ENCODE measurements at regions not wholly inside any gene's neighbourhood (a gene's known extent, or its start where the extent isn't known, plus 50 kb on each side); places are given as distances from the start of the nearest gene placed in this dataset.
"Not testable (repeated sequence)": the region's sequence is repeated elsewhere in the genome, so short reads cannot be mapped to it uniquely, and the experiment has no call there.

- Histone ChIP-seq H3K4me3 (ENCODE audit: low read depth in 1 of 2, low read length in 2 of 2) (no peak overlapping the region), H3K9me3 (ENCODE audit: control insufficient read depth in 1 of 2, low read length in 2 of 2) (no peaks in the 10 kb centered on the region), H3K36me3 (ENCODE audit: control insufficient read depth in 1 of 2, insufficient read depth in 2 of 2, low read length in 2 of 2) (no peaks in the 10 kb centered on the region), H3K27me3 (ENCODE audit: low read depth, low read length) (no peaks in the 10 kb centered on the region), H3K27ac (ENCODE audit: low read length) (no peak overlapping the region), H3K4me1 (ENCODE audit: control insufficient read depth in 1 of 2, insufficient read depth in 2 of 2, low read length in 2 of 2) (peaks cover 0 to 3% of the 10 kb centered on the region in 2 donors)
Observed at GRCh38 chr5:17113174-17113958, 104.1 kb upstream of the BASP1 start.

GRCh38 chr5:17114233-17114632, 103.2 kb upstream of the BASP1 start:
- no peak overlapping the region for H3K4me3 ChIP-seq (ENCODE audit: low read depth in 1 of 2, low read length in 2 of 2)
- no peaks in the 10 kb centered on the region for H3K9me3 ChIP-seq (ENCODE audit: control insufficient read depth in 1 of 2, low read length in 2 of 2)
- no peaks in the 10 kb centered on the region for H3K27me3 ChIP-seq (ENCODE audit: low read depth, low read length)
- H3K27ac ChIP-seq (ENCODE audit: low read length): no peak overlapping the region
- H3K36me3 ChIP-seq (ENCODE audit: control insufficient read depth in 1 of 2, insufficient read depth in 2 of 2, low read length in 2 of 2): no peaks in the 10 kb centered on the region
- peaks cover 0 to 3% of the 10 kb centered on the region in 2 donors for H3K4me1 ChIP-seq (ENCODE audit: control insufficient read depth in 1 of 2, insufficient read depth in 2 of 2, low read length in 2 of 2)

GRCh38 chr5:17114715-17115599, 102.5 kb upstream of the BASP1 start:
- Histone ChIP-seq H3K9me3 (ENCODE audit: control insufficient read depth in 1 of 2, low read length in 2 of 2) (no peaks in the 10 kb centered on the region), H3K4me1 (ENCODE audit: control insufficient read depth in 1 of 2, insufficient read depth in 2 of 2, low read length in 2 of 2) (peaks cover 0 to 3% of the 10 kb centered on the region in 2 donors), H3K4me3 (ENCODE audit: low read depth in 1 of 2, low read length in 2 of 2) (no peak overlapping the region), H3K27ac (ENCODE audit: low read length) (no peak overlapping the region), H3K36me3 (ENCODE audit: control insufficient read depth in 1 of 2, insufficient read depth in 2 of 2, low read length in 2 of 2) (no peaks in the 10 kb centered on the region), H3K27me3 (ENCODE audit: low read depth, low read length) (no peaks in the 10 kb centered on the region)

- Histone ChIP-seq H3K9me3 (ENCODE audit: control insufficient read depth in 1 of 2, low read length in 2 of 2) (no peaks in the 10 kb centered on the region), H3K4me3 (ENCODE audit: low read depth in 1 of 2, low read length in 2 of 2) (no peak overlapping the region), H3K36me3 (ENCODE audit: control insufficient read depth in 1 of 2, insufficient read depth in 2 of 2, low read length in 2 of 2) (no peaks in the 10 kb centered on the region), H3K4me1 (ENCODE audit: control insufficient read depth in 1 of 2, insufficient read depth in 2 of 2, low read length in 2 of 2) (peaks cover 0 to 3% of the 10 kb centered on the region in 2 donors), H3K27me3 (ENCODE audit: low read depth, low read length) (no peaks in the 10 kb centered on the region), H3K27ac (ENCODE audit: low read length) (no peak overlapping the region)
Observed at GRCh38 chr5:17115855-17116254, 101.6 kb upstream of the BASP1 start.

GRCh38 chr5:17118631-17119030, 98.8 kb upstream of the BASP1 start:
- H3K27ac ChIP-seq (ENCODE audit: low read length): peak overlapping the region; percentile 21
- no peaks in the 10 kb centered on the region for H3K9me3 ChIP-seq (ENCODE audit: control insufficient read depth in 1 of 2, low read length in 2 of 2)
- H3K4me1 ChIP-seq (ENCODE audit: control insufficient read depth in 1 of 2, insufficient read depth in 2 of 2, low read length in 2 of 2): no peaks in the 10 kb centered on the region
- H3K4me3 ChIP-seq (ENCODE audit: low read depth in 1 of 2, low read length in 2 of 2): no peak overlapping the region
- no peaks in the 10 kb centered on the region for H3K36me3 ChIP-seq (ENCODE audit: control insufficient read depth in 1 of 2, insufficient read depth in 2 of 2, low read length in 2 of 2)
- no peaks in the 10 kb centered on the region for H3K27me3 ChIP-seq (ENCODE audit: low read depth, low read length)

GRCh38 chr5:17120209-17120608, 97.2 kb upstream of the BASP1 start:
- no peaks in the 10 kb centered on the region for H3K9me3 ChIP-seq (ENCODE audit: control insufficient read depth in 1 of 2, low read length in 2 of 2)
- no peak overlapping the region for H3K4me3 ChIP-seq (ENCODE audit: low read depth in 1 of 2, low read length in 2 of 2)
- H3K27ac ChIP-seq (ENCODE audit: low read length): no peak overlapping the region
- H3K36me3 ChIP-seq (ENCODE audit: control insufficient read depth in 1 of 2, insufficient read depth in 2 of 2, low read length in 2 of 2): no peaks in the 10 kb centered on the region
- no peaks in the 10 kb centered on the region for H3K4me1 ChIP-seq (ENCODE audit: control insufficient read depth in 1 of 2, insufficient read depth in 2 of 2, low read length in 2 of 2)
- no peaks in the 10 kb centered on the region for H3K27me3 ChIP-seq (ENCODE audit: low read depth, low read length)

GRCh38 chr5:17121776-17122175, 95.7 kb upstream of the BASP1 start:
- no peaks in the 10 kb centered on the region for H3K36me3 ChIP-seq (ENCODE audit: control insufficient read depth in 1 of 2, insufficient read depth in 2 of 2, low read length in 2 of 2)
- no peaks in the 10 kb centered on the region for H3K4me1 ChIP-seq (ENCODE audit: control insufficient read depth in 1 of 2, insufficient read depth in 2 of 2, low read length in 2 of 2)
- no peaks in the 10 kb centered on the region for H3K27me3 ChIP-seq (ENCODE audit: low read depth, low read length)
- H3K9me3 ChIP-seq (ENCODE audit: control insufficient read depth in 1 of 2, low read length in 2 of 2): no peaks in the 10 kb centered on the region
- no peak overlapping the region for H3K4me3 ChIP-seq (ENCODE audit: low read depth in 1 of 2, low read length in 2 of 2)
- H3K27ac ChIP-seq (ENCODE audit: low read length): no peak overlapping the region

GRCh38 chr5:17123010-17123409, 94.4 kb upstream of the BASP1 start:
- Histone ChIP-seq H3K9me3 (ENCODE audit: control insufficient read depth in 1 of 2, low read length in 2 of 2) (no peaks in the 10 kb centered on the region), H3K27me3 (ENCODE audit: low read depth, low read length) (no peaks in the 10 kb centered on the region), H3K27ac (ENCODE audit: low read length) (no peak overlapping the region), H3K36me3 (ENCODE audit: control insufficient read depth in 1 of 2, insufficient read depth in 2 of 2, low read length in 2 of 2) (no peaks in the 10 kb centered on the region), H3K4me3 (ENCODE audit: low read depth in 1 of 2, low read length in 2 of 2) (no peak overlapping the region), H3K4me1 (ENCODE audit: control insufficient read depth in 1 of 2, insufficient read depth in 2 of 2, low read length in 2 of 2) (no peaks in the 10 kb centered on the region)

- H3K4me3 ChIP-seq (ENCODE audit: low read depth in 1 of 2, low read length in 2 of 2); H3K9me3 ChIP-seq (ENCODE audit: control insufficient read depth in 1 of 2, low read length in 2 of 2); H3K27me3 ChIP-seq (ENCODE audit: low read depth, low read length); H3K4me1 ChIP-seq (ENCODE audit: control insufficient read depth in 1 of 2, insufficient read depth in 2 of 2, low read length in 2 of 2); H3K27ac ChIP-seq (ENCODE audit: low read length); H3K36me3 ChIP-seq (ENCODE audit: control insufficient read depth in 1 of 2, insufficient read depth in 2 of 2, low read length in 2 of 2): not testable (repeated sequence)
Observed at GRCh38 chr5:17123773-17124172, 93.7 kb upstream of the BASP1 start.

GRCh38 chr5:17127743-17128231, 89.6 kb upstream of the BASP1 start:
- H3K27ac ChIP-seq (ENCODE audit: low read length): no peak overlapping the region
- no peaks in the 10 kb centered on the region for H3K27me3 ChIP-seq (ENCODE audit: low read depth, low read length)
- no peak overlapping the region for H3K4me3 ChIP-seq (ENCODE audit: low read depth in 1 of 2, low read length in 2 of 2)
- H3K4me1 ChIP-seq (ENCODE audit: control insufficient read depth in 1 of 2, insufficient read depth in 2 of 2, low read length in 2 of 2): no peaks in the 10 kb centered on the region
- H3K36me3 ChIP-seq (ENCODE audit: control insufficient read depth in 1 of 2, insufficient read depth in 2 of 2, low read length in 2 of 2): no peaks in the 10 kb centered on the region
- H3K9me3 ChIP-seq (ENCODE audit: control insufficient read depth in 1 of 2, low read length in 2 of 2): no peaks in the 10 kb centered on the region

- Histone ChIP-seq H3K4me3 (ENCODE audit: low read depth in 1 of 2, low read length in 2 of 2) (no peak overlapping the region), H3K9me3 (ENCODE audit: control insufficient read depth in 1 of 2, low read length in 2 of 2) (no peaks in the 10 kb centered on the region), H3K27me3 (ENCODE audit: low read depth, low read length) (no peaks in the 10 kb centered on the region), H3K36me3 (ENCODE audit: control insufficient read depth in 1 of 2, insufficient read depth in 2 of 2, low read length in 2 of 2) (no peaks in the 10 kb centered on the region), H3K27ac (ENCODE audit: low read length) (no peak overlapping the region), H3K4me1 (ENCODE audit: control insufficient read depth in 1 of 2, insufficient read depth in 2 of 2, low read length in 2 of 2) (no peaks in the 10 kb centered on the region)
Observed at GRCh38 chr5:17129093-17129849, 88.2 kb upstream of the BASP1 start.
